ENCODE measurements at regions not wholly inside any gene's neighbourhood (a gene's known extent, or its start where the extent isn't known, plus 50 kb on each side); places are given as distances from the start of the nearest gene placed in this dataset.
"Not testable (repeated sequence)": the region's sequence is repeated elsewhere in the genome, so short reads cannot be mapped to it uniquely, and the experiment has no call there.

- no peak for DNase-seq (ENCODE audit: low read depth, low spot score)
Measured at GRCh38 chr14:34065690-34066391, 115.0 kb upstream of the EGLN3 start.

DNA sequence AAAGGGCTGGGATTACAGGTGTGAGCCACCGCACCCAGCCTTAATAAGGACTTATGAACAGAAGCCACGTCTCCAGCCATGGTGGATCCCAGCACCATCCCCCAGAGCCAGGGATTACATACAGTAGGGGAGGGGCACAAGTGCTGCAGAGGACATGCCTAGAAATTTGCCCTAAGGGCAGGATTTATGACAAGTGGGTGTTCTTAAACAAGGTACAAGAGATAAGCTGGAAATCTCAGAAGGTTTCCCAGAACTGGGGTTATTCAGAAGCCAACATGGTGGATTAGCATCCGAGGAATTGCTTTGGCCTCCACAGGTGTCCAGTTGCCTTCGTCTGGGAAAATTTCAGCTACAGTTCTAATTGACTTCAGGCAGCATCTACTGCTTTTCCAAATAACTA, 114.4 kb upstream of the EGLN3 start:
- no peak for DNase-seq (ENCODE audit: low read depth, low spot score)

- DNase-seq (ENCODE audit: low read depth, low spot score), result no peak
Measured at GRCh38 chr14:34064349-34064748, 113.5 kb upstream of the EGLN3 start.

GRCh38 chr14:34063470-34064164, 112.7 kb upstream of the EGLN3 start:
- DNase-seq (ENCODE audit: low read depth, low spot score), result no peak

DNA sequence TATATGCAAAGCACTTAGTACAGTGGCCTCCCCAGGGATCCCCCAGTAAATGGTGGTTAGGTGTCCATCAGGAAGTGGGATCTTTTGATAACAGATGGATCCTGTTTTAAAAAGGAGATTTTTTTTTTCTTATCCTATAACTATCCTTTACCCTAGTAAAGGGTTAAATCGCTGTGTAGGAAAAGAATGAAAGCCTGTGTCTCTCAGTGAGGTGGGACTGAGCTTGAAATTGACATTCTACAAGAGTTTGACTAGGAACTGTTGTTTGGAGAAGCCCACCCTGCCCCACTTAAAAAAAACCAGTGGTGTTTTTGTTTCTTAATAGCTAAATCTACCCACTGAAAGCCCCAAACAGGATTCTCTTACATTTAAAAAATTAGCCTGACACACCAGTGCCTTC, 112.2 kb upstream of the EGLN3 start:
- no peak for DNase-seq (ENCODE audit: low read depth, low spot score)

DNA sequence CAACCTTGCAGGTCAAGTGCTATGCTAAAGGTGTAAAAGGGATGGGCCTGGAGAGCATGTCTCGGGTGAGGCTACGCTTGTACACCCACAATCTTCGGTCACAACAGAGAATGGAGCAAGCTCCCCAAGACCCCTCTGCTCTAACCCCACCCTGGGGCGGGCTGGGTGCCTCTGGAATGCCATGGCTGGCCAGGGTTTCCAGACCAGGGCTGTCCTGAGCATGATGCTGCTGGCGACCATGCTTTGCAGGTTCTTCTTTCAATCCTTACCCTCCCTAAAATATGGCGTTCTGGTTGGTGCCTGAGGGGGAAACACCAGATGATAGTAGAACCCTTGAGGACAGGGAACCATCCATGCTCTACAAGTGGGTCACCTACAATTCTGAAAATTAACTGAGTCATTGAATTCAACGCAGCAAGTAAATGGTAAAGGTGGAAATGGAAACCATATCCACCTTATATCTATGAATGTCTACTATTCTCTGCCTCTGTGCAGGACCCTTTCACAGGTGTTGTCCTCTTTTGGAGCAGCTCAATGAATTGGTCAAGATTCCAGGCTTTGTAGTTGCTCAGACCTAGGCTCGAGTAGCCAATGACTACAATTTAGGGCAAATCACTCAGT, 111.6 kb upstream of the EGLN3 start:
- DNase-seq (ENCODE audit: low read depth, low spot score), result no peak

GRCh38 chr14:34060651-34060999, 109.8 kb upstream of the EGLN3 start:
- DNase-seq (ENCODE audit: low read depth, low spot score), result no peak

DNA sequence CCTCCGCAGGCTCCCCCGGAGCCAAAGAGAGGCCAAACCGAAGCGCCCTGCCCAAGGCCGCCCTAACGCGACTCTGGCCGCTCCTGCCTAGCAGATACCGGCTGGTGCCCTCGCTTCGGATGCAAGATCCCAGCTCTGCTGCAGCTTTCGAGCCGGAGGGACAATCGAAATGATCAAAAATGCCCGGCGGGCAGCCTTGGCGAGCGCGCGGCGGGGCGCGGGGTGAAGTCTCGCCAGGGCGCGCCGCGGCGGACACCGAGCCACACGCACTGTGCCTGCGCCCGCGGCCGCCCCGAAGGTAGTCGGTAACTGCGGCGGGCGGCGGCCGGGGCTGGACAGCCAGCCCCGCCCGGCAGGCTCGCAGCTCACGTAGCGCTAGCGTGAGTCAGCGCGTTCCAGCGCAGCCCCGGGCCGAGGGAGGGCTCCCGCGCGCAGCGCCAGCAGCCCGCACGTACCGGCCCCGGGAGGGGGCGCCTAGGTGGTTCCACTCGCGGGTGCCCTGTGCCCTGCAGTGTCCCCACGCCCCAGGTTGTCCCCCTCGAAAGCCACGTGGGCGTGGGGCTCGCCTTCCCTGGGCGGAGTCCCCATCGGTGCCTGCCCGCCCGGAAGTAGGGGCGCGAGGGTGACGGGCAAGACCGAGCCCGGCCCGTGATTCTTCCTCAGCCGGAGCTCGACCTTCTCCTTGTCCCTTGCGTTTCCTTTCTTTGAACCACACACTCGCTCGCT, 109.2 kb upstream of the EGLN3 start:
- no peak for DNase-seq (ENCODE audit: low read depth, low spot score)

DNA sequence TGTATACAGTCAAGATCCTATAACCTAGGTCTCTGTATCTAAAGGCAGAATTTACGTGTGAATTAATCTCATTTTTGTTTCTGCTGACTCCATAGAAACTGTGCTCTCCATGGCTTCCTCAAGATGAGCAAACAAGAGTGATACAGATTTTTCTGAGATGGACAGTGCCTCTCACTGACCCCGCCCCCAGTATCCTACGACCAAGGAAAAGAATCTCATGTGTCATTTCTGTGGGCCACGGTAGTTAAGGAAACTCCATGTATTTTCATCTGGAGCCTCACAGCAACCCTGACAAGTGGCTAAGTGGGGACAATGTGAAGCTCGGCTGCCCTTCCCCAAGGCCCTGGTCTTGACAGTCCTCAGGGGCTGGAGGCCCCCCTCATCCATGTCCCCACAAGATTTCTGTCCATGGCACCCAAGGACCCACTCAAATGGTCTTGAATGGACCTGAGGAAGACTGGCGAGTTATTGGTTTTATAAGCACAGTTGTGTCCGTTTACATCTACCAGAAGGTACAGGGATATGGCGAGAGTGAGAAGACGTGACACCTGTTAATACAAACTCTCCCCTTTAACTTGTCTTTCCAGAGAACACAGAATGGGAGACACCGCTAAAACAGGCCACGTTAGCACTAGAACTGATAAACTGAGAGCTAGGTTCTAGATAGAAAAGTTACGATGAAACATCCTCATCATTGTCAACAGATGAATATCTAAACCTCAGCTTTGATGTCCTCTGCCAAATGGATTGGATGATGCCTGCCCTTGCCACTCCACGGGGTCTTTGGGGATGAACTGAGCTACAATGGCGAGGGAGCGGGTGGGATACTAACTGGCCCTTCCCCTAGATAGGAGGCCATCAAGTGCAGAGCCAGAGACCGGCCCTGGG, 108.4 kb upstream of the EGLN3 start:
- no peak for DNase-seq (ENCODE audit: low read depth, low spot score)

GRCh38 chr14:34058510-34058909, 107.6 kb upstream of the EGLN3 start:
- DNase-seq (ENCODE audit: low read depth, low spot score), result no peak

GRCh38 chr14:34056046-34056445, 105.2 kb upstream of the EGLN3 start:
- DNase-seq (ENCODE audit: low read depth, low spot score), result no peak

GRCh38 chr14:34055157-34055950, 104.5 kb upstream of the EGLN3 start:
- no peak for DNase-seq (ENCODE audit: low read depth, low spot score)

DNA sequence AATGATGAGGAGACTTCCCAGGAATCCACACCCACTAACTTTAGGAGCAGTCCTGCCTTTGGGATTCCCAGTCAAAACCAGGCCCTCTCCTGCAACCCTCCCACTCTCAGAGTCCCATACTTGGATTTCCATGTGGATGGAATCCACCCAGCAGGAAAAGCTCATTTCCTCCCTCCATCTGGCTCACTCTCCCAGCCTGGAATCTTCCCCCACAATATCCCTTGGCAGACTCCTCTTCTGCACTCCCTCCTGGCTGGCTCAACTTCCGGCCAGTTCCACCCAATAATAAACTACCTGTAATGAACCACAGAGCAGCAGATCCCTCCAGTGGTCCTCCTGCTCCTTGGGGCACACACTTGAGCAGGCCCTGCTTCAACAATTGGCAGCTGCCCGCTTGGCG, 102.8 kb upstream of the EGLN3 start:
- DNase-seq (ENCODE audit: low read depth, low spot score), result no peak

DNA sequence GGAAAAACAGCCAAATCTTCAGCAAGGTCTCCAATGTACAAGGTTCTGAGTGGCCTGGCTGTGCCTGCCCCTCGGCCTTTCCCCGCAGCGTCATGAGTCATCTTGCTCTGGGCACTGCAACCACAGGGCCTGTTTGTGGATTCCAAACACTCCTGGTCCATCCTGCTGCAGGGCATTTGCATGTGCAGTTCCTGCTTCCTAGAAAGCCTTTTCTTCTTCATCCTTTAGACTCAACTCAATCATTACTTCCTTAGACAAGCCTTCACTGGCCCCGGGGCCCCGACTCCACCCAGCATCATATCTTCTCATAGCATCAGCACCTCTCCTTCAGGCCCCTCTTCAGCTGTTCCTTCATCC, 101.8 kb upstream of the EGLN3 start:
- DNase-seq (ENCODE audit: low read depth, low spot score), result no peak

GRCh38 chr14:34051966-34052657, 101.2 kb upstream of the EGLN3 start:
- DNase-seq (ENCODE audit: low read depth, low spot score), result no peak

DNA sequence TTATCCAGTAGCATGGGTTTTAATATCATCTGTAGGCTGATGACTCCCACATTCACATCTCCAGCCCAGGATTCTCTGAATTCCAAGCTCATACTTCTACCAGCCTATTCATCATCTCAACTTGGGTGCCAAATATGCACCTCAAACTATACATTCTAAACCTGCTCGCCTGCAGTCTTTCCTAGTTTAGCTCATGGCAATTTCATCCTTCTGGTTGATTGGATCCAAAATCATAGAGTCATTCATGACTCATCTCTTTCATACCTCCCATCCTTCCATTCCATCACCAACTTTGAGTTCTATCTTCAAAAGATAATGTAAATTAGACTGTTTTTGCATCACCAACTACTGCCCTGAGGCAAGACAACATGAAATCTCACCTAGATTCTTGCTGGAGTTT, 99.7 kb upstream of the EGLN3 start:
- no peak for DNase-seq (ENCODE audit: low read depth, low spot score)

GRCh38 chr14:34049790-34050189, 98.9 kb upstream of the EGLN3 start:
- no peak for DNase-seq (ENCODE audit: low read depth, low spot score)

DNA sequence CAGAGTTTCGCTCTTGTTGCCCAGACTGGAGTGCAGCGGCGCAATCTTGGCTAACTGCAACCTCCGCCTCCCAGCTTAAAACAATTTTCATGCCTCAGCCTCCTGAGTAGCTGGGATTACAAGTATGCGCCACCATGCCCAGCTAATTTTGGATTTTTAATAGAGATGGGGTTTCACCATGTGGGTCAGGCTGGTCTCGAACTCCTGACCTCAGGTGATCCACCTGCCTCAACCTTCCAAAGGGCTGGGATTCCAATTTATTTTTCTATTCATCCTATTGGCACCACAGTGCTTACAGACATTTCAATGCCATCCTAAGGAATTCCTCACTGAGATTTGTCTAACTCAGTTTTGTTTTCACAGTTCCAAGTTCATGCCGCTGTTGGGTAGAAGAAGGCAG, 98.3 kb upstream of the EGLN3 start:
- DNase-seq (ENCODE audit: low read depth, low spot score), result not testable (repeated sequence)

GRCh38 chr14:34046799-34047520, 96.1 kb upstream of the EGLN3 start:
- no peak for DNase-seq (ENCODE audit: low read depth, low spot score)
